ENCODE measurements at regions not wholly inside any gene's neighbourhood (a gene's known extent, or its start where the extent isn't known, plus 50 kb on each side); places are given as distances from the start of the nearest gene placed in this dataset.

- WGBS (ENCODE audit: insufficient coverage), result no CpG with 5 or more reads among the region's 3 CpGs
- Histone ChIP-seq H3K27me3 (ENCODE audit: control insufficient read depth, insufficient read depth, low read length) (no peaks in the 10 kb centered on the region), H3K9me3 (replicated peaks; ENCODE audit: control insufficient read depth, low read depth, low read length) (peaks cover 4% of the 10 kb centered on the region), H3K36me3 (ENCODE audit: control insufficient read depth, insufficient read depth, low read length) (no peaks in the 10 kb centered on the region), H3K27ac (ENCODE audit: low read length) (no peak overlapping the region), H3K4me3 (ENCODE audit: low read length) (no peak overlapping the region), H3K4me1 (ENCODE audit: control insufficient read depth, insufficient read depth, low read length) (no peaks in the 10 kb centered on the region)
- peak; percentile 7 for DNase-seq
Observed at GRCh38 chr18:22773944-22774343, 159.2 kb upstream of the RBBP8 start.

GRCh38 chr18:22778996-22779395 is 154.1 kb upstream of the RBBP8 start:
- Histone ChIP-seq H3K9me3 (replicated peaks; ENCODE audit: control insufficient read depth, low read depth, low read length) (no peaks in the 10 kb centered on the region), H3K27ac (ENCODE audit: low read length) (no peak overlapping the region), H3K27me3 (ENCODE audit: control insufficient read depth, insufficient read depth, low read length) (no peaks in the 10 kb centered on the region), H3K4me3 (ENCODE audit: low read length) (no peak overlapping the region), H3K4me1 (ENCODE audit: control insufficient read depth, insufficient read depth, low read length) (no peaks in the 10 kb centered on the region), H3K36me3 (ENCODE audit: control insufficient read depth, insufficient read depth, low read length) (no peaks in the 10 kb centered on the region)
- DNase-seq, result no peak
- 80% methylated on average over 1 of the region's 1 CpG for WGBS (ENCODE audit: insufficient coverage)

GRCh38 chr18:22783245-22783644 is 149.9 kb upstream of the RBBP8 start:
- Histone ChIP-seq H3K27ac (ENCODE audit: low read length) (no peak overlapping the region), H3K9me3 (replicated peaks; ENCODE audit: control insufficient read depth, low read depth, low read length) (no peaks in the 10 kb centered on the region), H3K4me1 (ENCODE audit: control insufficient read depth, insufficient read depth, low read length) (no peaks in the 10 kb centered on the region), H3K36me3 (ENCODE audit: control insufficient read depth, insufficient read depth, low read length) (no peaks in the 10 kb centered on the region), H3K4me3 (ENCODE audit: low read length) (no peak overlapping the region), H3K27me3 (ENCODE audit: control insufficient read depth, insufficient read depth, low read length) (no peaks in the 10 kb centered on the region)
- 100% methylated on average over 1 of the region's 3 CpGs for WGBS (ENCODE audit: insufficient coverage)
- DNase-seq, result no peak

GRCh38 chr18:22783662-22784076 is 149.5 kb upstream of the RBBP8 start:
- Histone ChIP-seq H3K4me1 (ENCODE audit: control insufficient read depth, insufficient read depth, low read length) (no peaks in the 10 kb centered on the region), H3K4me3 (ENCODE audit: low read length) (no peak overlapping the region), H3K27me3 (ENCODE audit: control insufficient read depth, insufficient read depth, low read length) (no peaks in the 10 kb centered on the region), H3K36me3 (ENCODE audit: control insufficient read depth, insufficient read depth, low read length) (no peaks in the 10 kb centered on the region), H3K9me3 (replicated peaks; ENCODE audit: control insufficient read depth, low read depth, low read length) (no peaks in the 10 kb centered on the region), H3K27ac (ENCODE audit: low read length) (no peak overlapping the region)
- DNase-seq, result no peak
- WGBS (ENCODE audit: insufficient coverage), result 62% methylated on average over 1 of the region's 4 CpGs

GRCh38 chr18:22789052-22789451 is 144.1 kb upstream of the RBBP8 start:
- no peak overlapping the region for H3K4me3 ChIP-seq (ENCODE audit: low read length)
- H3K27me3 ChIP-seq (ENCODE audit: control insufficient read depth, insufficient read depth, low read length), result no peaks in the 10 kb centered on the region
- no CpG with 5 or more reads among the region's 2 CpGs for WGBS (ENCODE audit: insufficient coverage)
- H3K9me3 ChIP-seq (replicated peaks; ENCODE audit: control insufficient read depth, low read depth, low read length), result no peaks in the 10 kb centered on the region
- no peaks in the 10 kb centered on the region for H3K36me3 ChIP-seq (ENCODE audit: control insufficient read depth, insufficient read depth, low read length)
- H3K4me1 ChIP-seq (ENCODE audit: control insufficient read depth, insufficient read depth, low read length), result no peaks in the 10 kb centered on the region
- no peak overlapping the region for H3K27ac ChIP-seq (ENCODE audit: low read length)
- DNase-seq, result no peak

- Histone ChIP-seq H3K4me3 (ENCODE audit: low read length) (no peak overlapping the region), H3K9me3 (replicated peaks; ENCODE audit: control insufficient read depth, low read depth, low read length) (no peaks in the 10 kb centered on the region), H3K4me1 (ENCODE audit: control insufficient read depth, insufficient read depth, low read length) (no peaks in the 10 kb centered on the region), H3K27ac (ENCODE audit: low read length) (no peak overlapping the region), H3K36me3 (ENCODE audit: control insufficient read depth, insufficient read depth, low read length) (no peaks in the 10 kb centered on the region), H3K27me3 (ENCODE audit: control insufficient read depth, insufficient read depth, low read length) (no peaks in the 10 kb centered on the region)
- WGBS (ENCODE audit: insufficient coverage), result 72% methylated on average over 2 of the region's 5 CpGs
- DNase-seq, result no peak
Observed at GRCh38 chr18:22789600-22789999, 143.5 kb upstream of the RBBP8 start.

- Histone ChIP-seq H3K36me3 (ENCODE audit: control insufficient read depth, insufficient read depth, low read length) (no peaks in the 10 kb centered on the region), H3K27ac (ENCODE audit: low read length) (no peak overlapping the region), H3K4me3 (ENCODE audit: low read length) (no peak overlapping the region), H3K27me3 (ENCODE audit: control insufficient read depth, insufficient read depth, low read length) (no peaks in the 10 kb centered on the region), H3K9me3 (replicated peaks; ENCODE audit: control insufficient read depth, low read depth, low read length) (no peaks in the 10 kb centered on the region), H3K4me1 (ENCODE audit: control insufficient read depth, insufficient read depth, low read length) (no peaks in the 10 kb centered on the region)
- 8% methylated on average over 2 of the region's 4 CpGs for WGBS (ENCODE audit: insufficient coverage)
- DNase-seq, result no peak
Observed at GRCh38 chr18:22790545-22791309, 142.4 kb upstream of the RBBP8 start.

- no peak for DNase-seq
- Histone ChIP-seq H3K4me1 (ENCODE audit: control insufficient read depth, insufficient read depth, low read length) (no peaks in the 10 kb centered on the region), H3K27me3 (ENCODE audit: control insufficient read depth, insufficient read depth, low read length) (no peaks in the 10 kb centered on the region), H3K4me3 (ENCODE audit: low read length) (no peak overlapping the region), H3K36me3 (ENCODE audit: control insufficient read depth, insufficient read depth, low read length) (no peaks in the 10 kb centered on the region), H3K27ac (ENCODE audit: low read length) (no peak overlapping the region), H3K9me3 (replicated peaks; ENCODE audit: control insufficient read depth, low read depth, low read length) (no peaks in the 10 kb centered on the region)
- no CpG with 5 or more reads among the region's 2 CpGs for WGBS (ENCODE audit: insufficient coverage)
Observed at GRCh38 chr18:22791310-22791610, 141.9 kb upstream of the RBBP8 start.

GRCh38 chr18:22796113-22796512 is 137.0 kb upstream of the RBBP8 start:
- Histone ChIP-seq H3K27me3 (ENCODE audit: control insufficient read depth, insufficient read depth, low read length) (no peaks in the 10 kb centered on the region), H3K36me3 (ENCODE audit: control insufficient read depth, insufficient read depth, low read length) (no peaks in the 10 kb centered on the region), H3K9me3 (replicated peaks; ENCODE audit: control insufficient read depth, low read depth, low read length) (no peaks in the 10 kb centered on the region), H3K4me3 (ENCODE audit: low read length) (no peak overlapping the region), H3K4me1 (ENCODE audit: control insufficient read depth, insufficient read depth, low read length) (no peaks in the 10 kb centered on the region), H3K27ac (ENCODE audit: low read length) (no peak overlapping the region)
- DNase-seq, result no peak
- WGBS (ENCODE audit: insufficient coverage), result no CpG with 5 or more reads among the region's 4 CpGs

- DNase-seq, result peak; percentile 21
- no peaks in the 10 kb centered on the region for H3K4me1 ChIP-seq (ENCODE audit: control insufficient read depth, insufficient read depth, low read length)
- H3K4me3 ChIP-seq (ENCODE audit: low read length), result no peak overlapping the region
- H3K36me3 ChIP-seq (ENCODE audit: control insufficient read depth, insufficient read depth, low read length), result no peaks in the 10 kb centered on the region
- H3K9me3 ChIP-seq (replicated peaks; ENCODE audit: control insufficient read depth, low read depth, low read length), result no peaks in the 10 kb centered on the region
- WGBS (ENCODE audit: insufficient coverage), result 79% methylated on average over 3 of the region's 7 CpGs
- no peak overlapping the region for H3K27ac ChIP-seq (ENCODE audit: low read length)
- H3K27me3 ChIP-seq (ENCODE audit: control insufficient read depth, insufficient read depth, low read length), result no peaks in the 10 kb centered on the region
Observed at GRCh38 chr18:22800551-22800951, 132.6 kb upstream of the RBBP8 start.

All from muscle of leg (tissue), 3 donors.